ENCODE measurements at regions not wholly inside any gene's neighbourhood (a gene's known extent, or its start where the extent isn't known, plus 50 kb on each side); places are given as distances from the start of the nearest gene placed in this dataset.

GRCh38 chr18:59839246-59839645 lies 60.5 kb upstream of the PMAIP1 start:
- no peak overlapping the region for H3K4me3 ChIP-seq (replicated peaks in 1 of 3; ENCODE audit: insufficient read depth in 1 of 3, low read depth in 1 of 3, low read length in 3 of 3)
- H3K9me1 ChIP-seq (replicated peaks; ENCODE audit: control insufficient read depth, extremely low read depth, insufficient read depth, low read length) = no peaks in the 10 kb centered on the region
- H3K4me2 ChIP-seq (ENCODE audit: insufficient read depth, low read length) = no peak overlapping the region
- CTCF ChIA-PET = interaction anchor here (0.6 to 4.2 kb wide), 13 partner anchors 43 to 710 kb away, joined by 3 to 29 read pairs (median 9); partner anchors contain the start of genes CCBE1 and PMAIP1
- dilution Hi-C loops (cut with MboI; ENCODE audit: extremely low pct_ligation_motif_present, low sequenced_read_pairs) = loop anchor here (25.0 kb wide), 1 partner anchor 148 kb away; no protein-coding TSS in a partner anchor
- TF ChIP-seq MAX (IDR thresholded peaks at IDR 0.05; ENCODE audit: insufficient read depth, insufficient read length) = no peak
- DNase-seq (ENCODE audit: low read depth, low spot score) = no peak
- no peak overlapping the region for H2AFZ ChIP-seq (ENCODE audit: low read depth, low read length)
- no peak overlapping the region for H3K9ac ChIP-seq (replicated peaks; ENCODE audit: extremely low read depth, insufficient read depth, low read length)
- H3K36me3 ChIP-seq (ENCODE audit: control insufficient read depth in 2 of 2, extremely low read depth in 1 of 2, insufficient read depth in 2 of 2, low read length in 2 of 2) = no peaks in the 10 kb centered on the region
- H3K79me2 ChIP-seq (ENCODE audit: control insufficient read depth, insufficient read depth, low read length) = no peaks in the 10 kb centered on the region
- FAIRE-seq = no peak
- peaks cover 5 to 16% of the 10 kb centered on the region in 2 experiments for H3K27me3 ChIP-seq (ENCODE audit: control insufficient read depth in 2 of 2, insufficient read depth in 2 of 2, low read length in 2 of 2)
- intact Hi-C loops (cut with micrococcal nuclease) = no loop called here
- H3K9me3 ChIP-seq (replicated peaks; ENCODE audit: control insufficient read depth, insufficient read depth, low read length) = no peaks in the 10 kb centered on the region
- no peaks in the 10 kb centered on the region for H4K20me1 ChIP-seq (replicated peaks; ENCODE audit: control insufficient read depth, extremely low read depth, insufficient read depth, low read length)
- POLR2A ChIA-PET = interaction anchor here (0.7 to 3.2 kb wide), 2 partner anchors 35 to 61 kb away, joined by 3 to 19 read pairs; partner anchors contain the start of gene PMAIP1
- H3K4me1 ChIP-seq (ENCODE audit: control insufficient read depth, extremely low read depth, insufficient read depth, low read length) = no peaks in the 10 kb centered on the region
- H3K27ac ChIP-seq (ENCODE audit: insufficient read depth, low read depth, low read length) = no peak overlapping the region
- no TSS peak for BruUV-seq (replicated peaks)

GRCh38 chr18:59837586-59837985 lies 62.2 kb upstream of the PMAIP1 start:
- H4K20me1 ChIP-seq (replicated peaks; ENCODE audit: control insufficient read depth, extremely low read depth, insufficient read depth, low read length) = no peaks in the 10 kb centered on the region
- intact Hi-C loops (cut with micrococcal nuclease) (loop anchor here (1.0 kb wide), 4 partner anchors 49 to 712 kb away; no protein-coding TSS in a partner anchor), dilution Hi-C loops (cut with MboI; ENCODE audit: extremely low pct_ligation_motif_present, low sequenced_read_pairs) (loop anchor here (25.0 kb wide), 1 partner anchor 150 kb away; no protein-coding TSS in a partner anchor)
- no peak overlapping the region for H3K9ac ChIP-seq (replicated peaks; ENCODE audit: extremely low read depth, insufficient read depth, low read length)
- CTCF ChIA-PET = interaction anchor here (0.7 to 3.7 kb wide), 16 partner anchors 36 to 715 kb away, joined by 3 to 31 read pairs (median 4); partner anchors contain the start of gene PMAIP1
- H3K27me3 ChIP-seq (ENCODE audit: control insufficient read depth in 2 of 2, insufficient read depth in 2 of 2, low read length in 2 of 2) = peaks cover 14 to 27% of the 10 kb centered on the region in 2 experiments
- no peaks in the 10 kb centered on the region for H3K79me2 ChIP-seq (ENCODE audit: control insufficient read depth, insufficient read depth, low read length)
- H3K4me2 ChIP-seq (ENCODE audit: insufficient read depth, low read length) = no peak overlapping the region
- H3K9me1 ChIP-seq (replicated peaks; ENCODE audit: control insufficient read depth, extremely low read depth, insufficient read depth, low read length) = no peaks in the 10 kb centered on the region
- TF ChIP-seq CTCF (IDR thresholded peaks at IDR 0.05; ENCODE audit: extremely low read depth in 1 of 2, insufficient read depth in 1 of 2, low read depth in 1 of 2, low read length in 2 of 2) (peak; percentile 82 to 83), MYC (IDR thresholded peaks at IDR 0.05; ENCODE audit: low read depth, low read length) (no peak)
- FAIRE-seq (peak; percentile 90), DNase-seq (ENCODE audit: low read depth, low spot score) (peak; percentile 75)
- no peaks in the 10 kb centered on the region for H3K9me3 ChIP-seq (replicated peaks; ENCODE audit: control insufficient read depth, insufficient read depth, low read length)
- peak overlapping the region; percentile 87 for H2AFZ ChIP-seq (ENCODE audit: low read depth, low read length)
- H3K36me3 ChIP-seq (ENCODE audit: control insufficient read depth in 2 of 2, extremely low read depth in 1 of 2, insufficient read depth in 2 of 2, low read length in 2 of 2) = no peaks in the 10 kb centered on the region
- POLR2A ChIA-PET = interaction anchor here (0.7 kb wide), 1 partner anchor 63 kb away, joined by 3 read pairs; no protein-coding TSS in a partner anchor
- H3K4me1 ChIP-seq (ENCODE audit: control insufficient read depth, extremely low read depth, insufficient read depth, low read length) = no peaks in the 10 kb centered on the region
- no TSS peak for BruUV-seq (replicated peaks)
- H3K27ac ChIP-seq (ENCODE audit: insufficient read depth, low read depth, low read length) = no peak overlapping the region
- H3K4me3 ChIP-seq (replicated peaks in 1 of 3; ENCODE audit: insufficient read depth in 1 of 3, low read depth in 1 of 3, low read length in 3 of 3) = no peak overlapping the region
